MCF 10A (cell line): ENCODE measurements at regions not wholly inside any gene's neighbourhood (a gene's known extent, or its start where the extent isn't known, plus 50 kb on each side); places are given as distances from the start of the nearest gene placed in this dataset.

Source experiments
- BruUV-seq: library from RNA; stranded (reverse); fragments of 400-500 nt; replicated peaks from 2 replicates; lab custom pipeline; 2021; lab: Mats Ljungman, UMichigan
- CTCF ChIA-PET: fragments of 300-600 bp; sonication (Branson Sonifier 250); formaldehyde crosslinking; extraction: SDS; loops from one replicate; lab custom pipeline; 2021; ENCODE audit warnings: antibody characterized with exemption, inconsistent platforms; lab: Yijun Ruan, JAX
- POLR2A ChIA-PET: fragments of 300-600, 350-650 bp; sonication (Branson Sonifier 250); formaldehyde crosslinking; extraction: SDS; loops from one replicate; lab custom pipeline; 2020; ENCODE audit warnings: antibody characterized with exemption, inconsistent platforms; lab: Yijun Ruan, JAX
- DNase-seq: peaks from one replicate; pipeline ENCODE4 v3.0.0-alpha.2; 2018; ENCODE audit not compliant: unreplicated experiment
- H3K27ac Mint-ChIP-seq: one replicate; pipeline ENCODE4 v1.8.0; 2022; ENCODE audit warnings: mild to moderate bottlenecking, low read depth, mixed read lengths; ENCODE audit not compliant: unreplicated experiment
- H3K27me3 Mint-ChIP-seq: one replicate; pipeline ENCODE4 v1.8.0; 2022; ENCODE audit warnings: mixed read lengths; ENCODE audit not compliant: insufficient read depth, unreplicated experiment
- H3K36me3 Mint-ChIP-seq: one replicate; pipeline ENCODE4 v1.8.0; 2022; ENCODE audit warnings: mild to moderate bottlenecking, moderate library complexity, mixed read lengths; ENCODE audit not compliant: insufficient read depth, unreplicated experiment
- H3K4me1 Mint-ChIP-seq: one replicate; pipeline ENCODE4 v1.8.0; 2022; ENCODE audit warnings: mixed read lengths; ENCODE audit not compliant: insufficient read depth, unreplicated experiment
- H3K4me3 Mint-ChIP-seq: one replicate; pipeline ENCODE4 v1.8.0; 2022; ENCODE audit warnings: mild to moderate bottlenecking, moderate library complexity, mixed read lengths; ENCODE audit not compliant: unreplicated experiment
- H3K9me3 Mint-ChIP-seq: one replicate; pipeline ENCODE4 v1.8.0; 2022; ENCODE audit warnings: mixed read lengths; ENCODE audit not compliant: unreplicated experiment
- intact Hi-C: fragments of 100-400 bp; cut with micrococcal nuclease; formaldehyde crosslinking; loops from 2 replicates; pipeline ENCODE4 v1.14.1; 2022
- TF ChIP-seq, protein P1 (sequence below): fragments of 200-600 bp; IDR thresholded peaks from one replicate; pipeline ENCODE4 v1.8.0; 2022; ENCODE audit warnings: antibody characterized with exemption, mild to moderate bottlenecking; ENCODE audit not compliant: unreplicated experiment

DNA sequence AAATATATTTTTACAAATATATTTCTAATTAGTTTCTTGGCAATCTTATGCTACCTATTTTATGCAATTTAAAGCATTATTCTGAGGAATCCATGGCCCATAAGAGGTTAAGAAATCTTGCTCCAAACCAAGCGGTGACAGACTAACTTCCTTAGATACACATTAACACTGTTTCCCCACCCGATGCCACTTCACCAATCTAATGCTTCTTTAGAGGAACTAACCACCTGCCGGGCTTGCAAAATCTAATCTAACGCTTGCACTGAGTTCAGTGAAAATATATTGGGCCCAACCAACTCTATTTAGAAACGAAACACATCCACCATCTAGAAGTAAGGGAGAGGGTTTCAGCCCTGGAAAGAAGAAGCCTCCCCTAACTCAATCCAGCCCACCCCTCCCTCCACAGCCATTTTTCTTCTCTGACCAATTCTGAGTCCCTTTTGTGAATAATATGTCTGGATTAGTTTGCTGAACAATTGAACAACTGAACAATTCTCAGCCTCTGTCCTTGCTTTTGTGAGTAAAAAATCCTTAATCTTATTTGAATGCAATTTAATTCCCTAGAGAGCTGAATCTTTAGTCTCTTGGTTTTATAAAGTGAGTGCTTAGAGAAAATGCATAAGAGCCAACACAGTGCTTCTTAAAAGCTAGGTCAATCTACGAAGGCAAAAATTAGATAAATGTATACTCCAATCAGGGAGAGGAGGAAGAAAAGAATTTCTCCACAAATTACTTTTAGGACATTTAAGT lies 150.4 kb upstream of the ADAMTS9 start:
- Mint-ChIP-seq H3K27ac (no peak overlapping the region), H3K4me1 (peaks cover 5% of the 10 kb centered on the region), H3K4me3 (no peak overlapping the region), H3K27me3 (no peaks in the 10 kb centered on the region), H3K9me3 (no peaks in the 10 kb centered on the region), H3K36me3 (no peaks in the 10 kb centered on the region)
- DNase-seq = no peak
- BruUV-seq = no TSS peak
- POLR2A ChIA-PET = no interaction called here
- CTCF ChIA-PET = interaction anchor here (0.6 to 1.1 kb wide), 2 partner anchors 9 to 84 kb away, joined by 3 read pairs; no protein-coding TSS in a partner anchor
- TF ChIP-seq, protein P1, sequence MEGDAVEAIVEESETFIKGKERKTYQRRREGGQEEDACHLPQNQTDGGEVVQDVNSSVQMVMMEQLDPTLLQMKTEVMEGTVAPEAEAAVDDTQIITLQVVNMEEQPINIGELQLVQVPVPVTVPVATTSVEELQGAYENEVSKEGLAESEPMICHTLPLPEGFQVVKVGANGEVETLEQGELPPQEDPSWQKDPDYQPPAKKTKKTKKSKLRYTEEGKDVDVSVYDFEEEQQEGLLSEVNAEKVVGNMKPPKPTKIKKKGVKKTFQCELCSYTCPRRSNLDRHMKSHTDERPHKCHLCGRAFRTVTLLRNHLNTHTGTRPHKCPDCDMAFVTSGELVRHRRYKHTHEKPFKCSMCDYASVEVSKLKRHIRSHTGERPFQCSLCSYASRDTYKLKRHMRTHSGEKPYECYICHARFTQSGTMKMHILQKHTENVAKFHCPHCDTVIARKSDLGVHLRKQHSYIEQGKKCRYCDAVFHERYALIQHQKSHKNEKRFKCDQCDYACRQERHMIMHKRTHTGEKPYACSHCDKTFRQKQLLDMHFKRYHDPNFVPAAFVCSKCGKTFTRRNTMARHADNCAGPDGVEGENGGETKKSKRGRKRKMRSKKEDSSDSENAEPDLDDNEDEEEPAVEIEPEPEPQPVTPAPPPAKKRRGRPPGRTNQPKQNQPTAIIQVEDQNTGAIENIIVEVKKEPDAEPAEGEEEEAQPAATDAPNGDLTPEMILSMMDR = no peak
- intact Hi-C loops = no loop called here

DNA sequence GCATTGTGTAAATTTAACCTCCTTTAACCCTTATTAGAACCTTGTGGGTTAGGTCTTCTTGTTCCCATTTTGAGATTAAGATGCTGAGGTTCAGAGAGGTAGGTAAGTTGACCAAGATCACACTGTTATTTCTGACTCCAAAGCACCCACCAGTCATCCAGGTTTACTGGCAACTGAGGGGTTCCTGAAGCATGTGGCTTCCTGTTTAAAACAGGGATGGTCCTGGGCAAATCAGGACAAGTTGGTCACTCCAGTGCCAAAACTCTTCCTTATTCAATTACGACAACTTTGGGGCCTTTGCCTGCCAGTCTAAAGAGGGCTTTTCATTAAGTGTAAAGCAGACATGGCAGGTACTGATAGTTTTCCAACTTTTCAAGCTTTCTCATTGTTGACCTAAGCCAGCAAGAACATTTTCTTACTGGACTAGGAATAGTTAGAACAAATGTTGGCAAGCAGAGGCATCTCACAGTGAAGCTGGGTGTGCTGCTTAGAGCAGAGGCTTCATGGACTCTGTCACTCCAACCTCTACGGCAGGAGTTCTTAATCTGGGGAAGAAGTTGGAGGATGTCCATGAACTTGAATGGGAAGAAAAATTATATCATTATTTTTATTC lies 149.4 kb upstream of the ADAMTS9 start:
- Mint-ChIP-seq H3K4me3 (no peak overlapping the region), H3K4me1 (peaks cover 5% of the 10 kb centered on the region), H3K9me3 (no peaks in the 10 kb centered on the region), H3K36me3 (no peaks in the 10 kb centered on the region), H3K27me3 (no peaks in the 10 kb centered on the region), H3K27ac (peak overlapping the region; percentile 4)
- intact Hi-C loops = no loop called here
- ChIA-PET CTCF (no interaction called here), POLR2A (no interaction called here)
- no TSS peak for BruUV-seq
- DNase-seq = peak; percentile 50
- TF ChIP-seq, protein P1 = no peak

DNA sequence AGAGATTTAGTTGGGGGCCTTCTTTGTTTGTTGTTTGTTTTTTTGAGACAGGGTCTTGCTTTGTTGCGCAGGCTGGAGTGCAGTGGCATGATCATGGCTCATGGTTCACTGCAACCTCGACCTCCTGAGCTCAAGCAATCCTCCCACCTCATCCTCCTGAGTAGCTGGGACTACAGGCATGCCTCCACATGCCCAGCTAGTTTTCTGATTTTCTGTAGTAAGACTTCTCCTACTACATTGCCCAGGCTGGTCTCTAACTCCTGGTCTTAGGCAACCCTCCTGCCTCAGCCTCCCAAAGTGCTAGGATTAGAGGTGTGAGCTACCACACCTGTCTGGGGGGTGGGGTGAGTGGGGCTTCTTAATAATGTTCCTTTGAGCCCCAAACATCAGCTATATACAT lies 148.3 kb upstream of the ADAMTS9 start:
- intact Hi-C loops = no loop called here

DNA sequence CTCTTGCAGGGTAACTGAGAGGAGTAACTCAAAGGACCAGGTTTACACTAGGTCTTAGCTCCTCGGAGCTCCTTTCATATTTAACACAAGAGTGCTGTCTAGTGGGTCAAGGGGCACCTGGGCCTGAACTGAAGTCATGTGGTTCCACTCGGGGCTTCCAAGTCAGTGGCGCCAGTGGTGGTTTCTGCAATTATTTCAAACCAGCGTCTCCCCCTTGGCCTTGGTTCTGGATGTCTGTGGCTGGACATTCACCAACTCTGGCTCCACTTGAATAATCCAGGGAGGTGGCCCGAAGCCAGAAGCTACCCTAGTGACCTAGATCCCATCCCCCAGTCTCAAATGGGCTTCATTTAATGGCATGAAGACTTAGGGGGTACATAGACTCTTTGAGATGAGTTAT lies 144.3 kb upstream of the ADAMTS9 start:
- H3K36me3 Mint-ChIP-seq = no peaks in the 10 kb centered on the region
- intact Hi-C loops = no loop called here
- H3K9me3 Mint-ChIP-seq = no peaks in the 10 kb centered on the region
- TF ChIP-seq, protein P1 = no peak
- no TSS peak for BruUV-seq
- H3K4me1 Mint-ChIP-seq = peaks cover 5% of the 10 kb centered on the region
- no peak for DNase-seq
- CTCF ChIA-PET = interaction anchor here (1.0 kb wide), 1 partner anchor 57 kb away, joined by 3 read pairs; no protein-coding TSS in a partner anchor
- H3K27ac Mint-ChIP-seq = no peak overlapping the region
- H3K27me3 Mint-ChIP-seq = no peaks in the 10 kb centered on the region
- H3K4me3 Mint-ChIP-seq = no peak overlapping the region
- POLR2A ChIA-PET = no interaction called here

More for the DNA sequence above, 148.3 kb upstream of the ADAMTS9 start:
- TF ChIP-seq, protein P1 = no peak
- Mint-ChIP-seq H3K36me3 (no peaks in the 10 kb centered on the region), H3K27me3 (no peaks in the 10 kb centered on the region), H3K9me3 (no peaks in the 10 kb centered on the region), H3K27ac (peak overlapping the region; percentile 4), H3K4me1 (peaks cover 5% of the 10 kb centered on the region), H3K4me3 (no peak overlapping the region)
- no TSS peak for BruUV-seq
- peak; percentile 38 for DNase-seq
- POLR2A ChIA-PET = interaction anchor here (0.6 kb wide), 1 partner anchor 351 kb away, joined by 3 read pairs; no protein-coding TSS in a partner anchor
- CTCF ChIA-PET = interaction anchor here (0.6 to 1.3 kb wide), 2 partner anchors 306 to 334 kb away, joined by 3 to 4 read pairs; no protein-coding TSS in a partner anchor
